Gastroesophageal sphincter (tissue), 3 donors: ENCODE measurements at regions not wholly inside any gene's neighbourhood (a gene's known extent, or its start where the extent isn't known, plus 50 kb on each side); places are given as distances from the start of the nearest gene placed in this dataset.

ENCODE experiments used
- CTCF ChIP-seq, 4 experiments: fragments of 200-600 bp in 2 of 4; fragments of 450-650 bp in 2 of 4; sonication (generic) in 1 of 4; IDR thresholded peaks; one replicate each; pipeline ENCODE4 v1.5.1; 2017 to 2019; ENCODE audit warnings: antibody characterized with exemption in 4 of 4, mild to moderate bottlenecking in 2 of 4, moderate library complexity in 2 of 4
- EP300 ChIP-seq: sonication (generic); formaldehyde crosslinking; IDR thresholded peaks from one replicate; pipeline ENCODE4 v1.6.1; 2017; ENCODE audit warnings: antibody characterized with exemption, mild to moderate bottlenecking

- no peak for TF ChIP-seq CTCF (IDR thresholded peaks at IDR 0.05)
- TF ChIP-seq EP300 = no peak
Observed at GRCh38 chr6:88493717-88494116, 327.6 kb upstream of the CNR1 start.
